ENCODE measurements at regions not wholly inside any gene's neighbourhood (a gene's known extent, or its start where the extent isn't known, plus 50 kb on each side); places are given as distances from the start of the nearest gene placed in this dataset.

- 0% methylated on average over 4 of the region's 4 CpGs for WGBS (ENCODE audit: insufficient coverage, low coverage, missing lambda C conversion rate)
- Histone ChIP-seq H3K4me3 (no peak overlapping the region), H2AFZ (ENCODE audit: low read depth, low read length) (no peak overlapping the region), H4K20me1 (replicated peaks; ENCODE audit: control insufficient read depth, insufficient read depth, low read length) (no peaks in the 10 kb centered on the region), H3K9ac (ENCODE audit: insufficient read depth in 1 of 2, low read depth in 2 of 2, low read length in 2 of 2) (no peak overlapping the region), H3K9me1 (ENCODE audit: control insufficient read depth, insufficient read depth, low read length) (no peaks in the 10 kb centered on the region), H3K79me2 (ENCODE audit: control insufficient read depth, insufficient read depth, low read length) (no peaks in the 10 kb centered on the region), H3K9me3 (replicated peaks; ENCODE audit: control insufficient read depth, insufficient read depth, low read depth, low read length) (no peaks in the 10 kb centered on the region; the same call in 1 of the 2 replicates), H3K27ac (ENCODE audit: extremely low read depth, low read depth, low read length) (no peak overlapping the region), H3K36me3 (ENCODE audit: control insufficient read depth, insufficient read depth, low read length) (no peaks in the 10 kb centered on the region), H3K4me2 (ENCODE audit: insufficient read depth, low read length) (no peak overlapping the region), H3K4me1 (replicated peaks in 1 of 2; ENCODE audit: control insufficient read depth in 2 of 2, insufficient read depth in 2 of 2, low read length in 2 of 2) (no peaks in the 10 kb centered on the region), H3K27me3 (ENCODE audit: control insufficient read depth in 2 of 2, insufficient read depth in 2 of 2, low read length in 2 of 2) (no peaks in the 10 kb centered on the region)
- ChIA-PET CTCF (ENCODE audit: low intra/inter-chr PET ratio) (no interaction called here), POLR2A (no interaction called here)
- no peak for TF ChIP-seq ZBTB9 (CRISPR knock-in tag; IDR thresholded peaks at IDR 0.05)
- TF ChIP-seq NFXL1 (CRISPR knock-in tag; IDR thresholded peaks at IDR 0.05), result no peak
- TF ChIP-seq ELF4 (CRISPR knock-in tag; IDR thresholded peaks at IDR 0.05), result no peak
- TF ChIP-seq CBX3 (IDR thresholded peaks at IDR 0.05; ENCODE audit: borderline replicate concordance in 1 of 2, low read length in 2 of 2), result no peak
- no peak for TF ChIP-seq ETS1 (conservative IDR thresholded peaks at IDR 0.05; ENCODE audit: control insufficient read depth, low read depth, low read length)
- TF ChIP-seq ELK3 (CRISPR knock-in tag; IDR thresholded peaks at IDR 0.05), result no peak
- in situ Hi-C loops (cut with MboI), result no loop called here
- ATAC-seq (no peak), DNase-seq (ENCODE audit: extremely low read depth in 1 of 4, low spot score in 3 of 4) (no peak), FAIRE-seq (no peak)
- intact Hi-C loops (cut with micrococcal nuclease), result no loop called here
- no TSS peak for BruUV-seq (replicated peaks)
These were observed 186.2 kb downstream of the RCHY1 start for GRCh38 chr4:75327804-75328512.
